ENCODE measurements at regions not wholly inside any gene's neighbourhood (a gene's known extent, or its start where the extent isn't known, plus 50 kb on each side); places are given as distances from the start of the nearest gene placed in this dataset.

- TF ChIP-seq EZH2 (IDR thresholded peaks at IDR 0.05; ENCODE audit: insufficient read depth, poor library complexity, severe bottlenecking): no peak
- TF ChIP-seq EZH2phosphoT487 (IDR thresholded peaks at IDR 0.05; ENCODE audit: insufficient read depth, low read depth): no peak
Observed at GRCh38 chr20:39813190-39813829, 851.2 kb downstream of the DHX35 start.
